Loucy (cell line): ENCODE measurements at regions not wholly inside any gene's neighbourhood (a gene's known extent, or its start where the extent isn't known, plus 50 kb on each side); places are given as distances from the start of the nearest gene placed in this dataset.
"Not testable (repeated sequence)": the region's sequence is repeated elsewhere in the genome, so short reads cannot be mapped to it uniquely, and the experiment has no call there.

Experiments used
- CTCF ChIP-seq: fragments of 200-600 bp; sonication (generic); conservative IDR thresholded peaks from 2 replicates; pipeline ENCODE4 v1.5.1; 2014; ENCODE audit warnings: mild to moderate bottlenecking, antibody characterized with exemption, low read length
- EZH2phosphoT487 ChIP-seq: fragments of 200-600 bp; IDR thresholded peaks from 2 replicates; pipeline ENCODE4 v1.6.1; 2018; ENCODE audit warnings: antibody characterized with exemption, mild to moderate bottlenecking, moderate library complexity, borderline replicate concordance

GRCh38 chr21:5114893-5115645, 5406.3 kb upstream of the TPTE start:
- TF ChIP-seq CTCF, EZH2phosphoT487: not testable (repeated sequence)
